ENCODE measurements at regions not wholly inside any gene's neighbourhood (a gene's known extent, or its start where the extent isn't known, plus 50 kb on each side); places are given as distances from the start of the nearest gene placed in this dataset.

DNA sequence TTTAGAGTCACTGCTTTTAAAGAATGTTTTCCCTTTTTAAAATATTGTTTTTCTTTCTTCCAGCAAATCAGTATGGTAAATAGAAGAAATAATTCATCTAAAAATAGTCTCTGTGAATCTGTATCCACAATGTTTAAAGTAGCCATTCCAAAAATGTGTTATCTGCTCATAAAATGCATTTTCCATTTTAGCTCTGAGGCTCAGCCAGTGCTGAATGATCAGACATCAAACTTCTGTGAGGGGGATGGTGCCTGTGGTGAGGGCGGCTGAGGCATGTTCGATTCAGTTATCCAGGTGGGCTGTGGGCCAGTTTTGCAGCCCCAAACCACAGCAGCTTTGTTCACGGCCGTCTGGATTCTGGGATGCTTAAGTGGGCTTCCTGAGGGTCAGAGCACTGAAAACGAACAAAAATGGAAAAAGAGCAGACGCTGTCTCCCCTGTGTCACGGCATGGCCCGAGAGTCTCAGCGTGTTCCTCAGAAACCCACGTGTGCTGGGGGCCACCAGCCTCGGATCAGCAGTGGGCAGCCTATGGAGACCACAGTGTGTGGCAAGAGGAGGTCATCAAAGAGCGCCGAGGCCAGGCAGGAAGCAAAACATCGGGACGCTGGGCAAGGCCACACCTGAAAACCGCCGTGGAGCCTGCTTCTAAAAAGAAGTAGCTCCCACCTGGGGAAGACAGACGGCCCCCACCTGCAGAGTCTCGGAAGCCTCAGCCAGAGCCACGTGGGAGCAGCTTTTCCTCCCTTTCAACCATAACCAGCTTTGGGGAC is 134.9 kb upstream of the THBS2 start:
- Histone ChIP-seq H3K27me3 (ENCODE audit: insufficient read depth, low read length, poor library complexity) (no peaks in the 10 kb centered on the region), H3K79me2 (ENCODE audit: insufficient read depth, low read length) (no peaks in the 10 kb centered on the region), H3K4me1 (ENCODE audit: insufficient read depth, low read length) (no peaks in the 10 kb centered on the region), H2AFZ (ENCODE audit: low read depth, low read length) (no peak overlapping the region), H3K27ac (ENCODE audit: low read length) (no peak overlapping the region), H3K9me3 (ENCODE audit: insufficient read depth, low read length, severe bottlenecking) (peaks cover 5% of the 10 kb centered on the region), H3K36me3 (ENCODE audit: insufficient read depth, low read length) (no peaks in the 10 kb centered on the region), H3K9ac (ENCODE audit: low read depth, low read length) (no peak overlapping the region), H3K4me3 (ENCODE audit: low read depth in 1 of 2, low read length in 2 of 2) (no peak overlapping the region), H4K20me1 (ENCODE audit: insufficient read depth, low read length) (no peaks in the 10 kb centered on the region), H3K4me2 (ENCODE audit: insufficient read depth, low read length) (no peak overlapping the region)
- DNase-seq (no peak), ATAC-seq (ENCODE audit: insufficient read depth, low read depth) (no peak)
- TF ChIP-seq, protein P1, sequence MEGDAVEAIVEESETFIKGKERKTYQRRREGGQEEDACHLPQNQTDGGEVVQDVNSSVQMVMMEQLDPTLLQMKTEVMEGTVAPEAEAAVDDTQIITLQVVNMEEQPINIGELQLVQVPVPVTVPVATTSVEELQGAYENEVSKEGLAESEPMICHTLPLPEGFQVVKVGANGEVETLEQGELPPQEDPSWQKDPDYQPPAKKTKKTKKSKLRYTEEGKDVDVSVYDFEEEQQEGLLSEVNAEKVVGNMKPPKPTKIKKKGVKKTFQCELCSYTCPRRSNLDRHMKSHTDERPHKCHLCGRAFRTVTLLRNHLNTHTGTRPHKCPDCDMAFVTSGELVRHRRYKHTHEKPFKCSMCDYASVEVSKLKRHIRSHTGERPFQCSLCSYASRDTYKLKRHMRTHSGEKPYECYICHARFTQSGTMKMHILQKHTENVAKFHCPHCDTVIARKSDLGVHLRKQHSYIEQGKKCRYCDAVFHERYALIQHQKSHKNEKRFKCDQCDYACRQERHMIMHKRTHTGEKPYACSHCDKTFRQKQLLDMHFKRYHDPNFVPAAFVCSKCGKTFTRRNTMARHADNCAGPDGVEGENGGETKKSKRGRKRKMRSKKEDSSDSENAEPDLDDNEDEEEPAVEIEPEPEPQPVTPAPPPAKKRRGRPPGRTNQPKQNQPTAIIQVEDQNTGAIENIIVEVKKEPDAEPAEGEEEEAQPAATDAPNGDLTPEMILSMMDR (IDR thresholded peaks at IDR 0.05; ENCODE audit: borderline replicate concordance, extremely low read depth, low read length, poor library complexity, severe bottlenecking) = no peak
- no peak for TF ChIP-seq EZH2 (IDR thresholded peaks at IDR 0.05; ENCODE audit: borderline replicate concordance, low read depth, low read length, severe bottlenecking)

DNA sequence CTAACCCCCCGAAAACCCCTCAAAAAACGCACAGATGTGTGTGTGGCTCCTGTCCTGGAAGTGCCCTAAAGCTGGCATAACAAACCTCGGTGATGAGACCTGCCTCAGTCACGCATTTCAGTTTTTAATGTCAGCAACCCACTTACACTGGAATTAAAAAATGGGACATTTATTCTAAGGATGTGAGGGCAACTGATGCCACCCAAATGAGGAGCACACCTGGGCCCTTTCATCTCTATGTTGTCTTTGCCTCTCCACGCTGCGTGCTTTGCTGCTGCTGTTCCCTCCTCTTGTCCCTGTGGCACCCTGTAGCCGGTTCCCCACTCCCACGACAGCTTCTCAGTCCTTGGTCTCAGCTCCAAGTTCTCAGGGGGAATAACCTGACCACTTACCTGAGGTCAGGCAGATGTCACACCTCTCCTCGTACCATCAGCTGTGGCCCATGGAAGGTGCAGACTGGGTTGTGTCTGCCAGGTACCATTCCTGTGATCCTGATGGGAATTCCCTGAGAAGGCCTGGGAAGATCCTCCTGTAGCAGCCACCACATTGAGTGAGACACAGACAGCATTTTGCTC is 134.2 kb upstream of the THBS2 start:
- Histone ChIP-seq H3K9ac (ENCODE audit: low read depth, low read length) (no peak overlapping the region), H3K79me2 (ENCODE audit: insufficient read depth, low read length) (no peaks in the 10 kb centered on the region), H3K27me3 (ENCODE audit: insufficient read depth, low read length, poor library complexity) (no peaks in the 10 kb centered on the region), H3K9me3 (ENCODE audit: insufficient read depth, low read length, severe bottlenecking) (peaks cover 5% of the 10 kb centered on the region), H3K4me2 (ENCODE audit: insufficient read depth, low read length) (no peak overlapping the region), H3K27ac (ENCODE audit: low read length) (no peak overlapping the region), H3K4me1 (ENCODE audit: insufficient read depth, low read length) (no peaks in the 10 kb centered on the region), H4K20me1 (ENCODE audit: insufficient read depth, low read length) (no peaks in the 10 kb centered on the region), H3K36me3 (ENCODE audit: insufficient read depth, low read length) (no peaks in the 10 kb centered on the region), H3K4me3 (ENCODE audit: low read depth in 1 of 2, low read length in 2 of 2) (no peak overlapping the region), H2AFZ (ENCODE audit: low read depth, low read length) (no peak overlapping the region)
- no peak for TF ChIP-seq EZH2 (IDR thresholded peaks at IDR 0.05; ENCODE audit: borderline replicate concordance, low read depth, low read length, severe bottlenecking)
- no peak for DNase-seq
- ATAC-seq (ENCODE audit: insufficient read depth, low read depth) = no peak

DNA sequence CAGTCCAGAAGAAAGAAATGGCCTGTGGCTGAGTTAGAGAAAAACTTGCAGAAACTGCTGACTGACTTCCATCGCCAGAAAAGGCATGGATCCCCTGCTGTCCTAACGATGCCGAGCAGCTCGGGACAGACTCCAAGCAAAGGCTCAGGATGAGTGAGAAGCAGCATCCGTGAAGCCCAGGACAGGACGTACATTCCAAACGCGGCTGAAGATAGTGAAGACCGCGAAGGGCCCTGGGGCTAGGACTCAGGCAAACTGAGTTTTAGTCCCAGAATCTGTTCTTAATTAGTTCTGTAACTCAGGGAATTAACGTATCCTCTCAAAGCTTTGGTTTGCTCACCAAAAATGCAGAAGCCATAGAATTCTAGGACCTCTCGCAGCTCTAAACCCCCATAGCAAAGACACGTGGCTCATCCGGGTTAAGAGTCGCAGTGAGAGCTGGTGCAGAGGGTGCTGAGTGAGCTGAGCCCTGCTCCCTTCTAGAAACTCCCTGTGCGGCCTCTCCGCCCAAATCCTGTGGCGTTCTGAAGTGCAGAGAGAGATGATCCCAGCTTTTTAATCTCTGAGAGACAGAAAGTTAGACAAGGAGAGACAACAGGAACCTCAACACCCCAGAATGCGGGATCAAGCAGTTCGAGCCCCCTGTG is 132.9 kb upstream of the THBS2 start:
- no peak overlapping the region for H3K9ac ChIP-seq (ENCODE audit: low read depth, low read length)

More for the DNA sequence above, 132.9 kb upstream of the THBS2 start:
- Histone ChIP-seq H4K20me1 (ENCODE audit: insufficient read depth, low read length) (no peaks in the 10 kb centered on the region), H3K27ac (ENCODE audit: low read length) (no peak overlapping the region), H3K4me2 (ENCODE audit: insufficient read depth, low read length) (no peak overlapping the region), H3K27me3 (ENCODE audit: insufficient read depth, low read length, poor library complexity) (no peaks in the 10 kb centered on the region), H2AFZ (ENCODE audit: low read depth, low read length) (no peak overlapping the region), H3K4me1 (ENCODE audit: insufficient read depth, low read length) (no peaks in the 10 kb centered on the region), H3K36me3 (ENCODE audit: insufficient read depth, low read length) (no peaks in the 10 kb centered on the region), H3K9me3 (ENCODE audit: insufficient read depth, low read length, severe bottlenecking) (peaks cover 5% of the 10 kb centered on the region), H3K79me2 (ENCODE audit: insufficient read depth, low read length) (no peaks in the 10 kb centered on the region), H3K4me3 (ENCODE audit: low read depth in 1 of 2, low read length in 2 of 2) (no peak overlapping the region)
- TF ChIP-seq, protein P1 (IDR thresholded peaks at IDR 0.05; ENCODE audit: borderline replicate concordance, extremely low read depth, low read length, poor library complexity, severe bottlenecking) = no peak
- TF ChIP-seq EZH2 (IDR thresholded peaks at IDR 0.05; ENCODE audit: borderline replicate concordance, low read depth, low read length, severe bottlenecking) = no peak
- DNase-seq = no peak
- no peak for ATAC-seq (ENCODE audit: insufficient read depth, low read depth)
